Mucosa of descending colon (tissue), 3 donors: ENCODE measurements at regions not wholly inside any gene's neighbourhood (a gene's known extent, or its start where the extent isn't known, plus 50 kb on each side); places are given as distances from the start of the nearest gene placed in this dataset.

Experiments
- ATAC-seq: fragments of 200-7000 bp; cut with Tn5 transposase; one replicate; pipeline ENCODE4 v1.9.1; 2020; ENCODE audit warnings: mild to moderate bottlenecking, moderate library complexity
- DNase-seq, 3 donors: peaks; one replicate each; pipeline ENCODE4 v3.0.0-alpha.2; 2020
- H3K36me3 ChIP-seq: fragments of 200-600 bp; one replicate; pipeline ENCODE4 v1.8.0; 2021; ENCODE audit warnings: low read depth, mild to moderate bottlenecking
- H3K4me1 ChIP-seq: fragments of 200-600 bp; one replicate; pipeline ENCODE4 v1.8.0; 2021; ENCODE audit warnings: low read depth, mild to moderate bottlenecking
- H3K4me3 ChIP-seq: fragments of 200-600 bp; one replicate; pipeline ENCODE4 v1.8.0; 2021; ENCODE audit warnings: mild to moderate bottlenecking
- H3K9me3 ChIP-seq: fragments of 200-600 bp; one replicate; pipeline ENCODE4 v1.8.0; 2021; ENCODE audit warnings: mild to moderate bottlenecking
- intact Hi-C, 2 donors: fragments of 100-400 bp; cut with DNase I in 1 of 2; cut with micrococcal nuclease in 1 of 2; formaldehyde crosslinking; loops; one replicate each; pipeline versions ENCODE4 v1.11.0 to v1.11.1; 2022; cut with DNase I, micrococcal nuclease
- TF ChIP-seq, protein P1 (sequence below): fragments of 200-600 bp; IDR thresholded peaks from one replicate; pipeline ENCODE4 v1.8.0; 2022; ENCODE audit warnings: antibody characterized with exemption, mild to moderate bottlenecking
- donor health status: DM: no; HTN: no; CAD: no; lungs with moderate emphysema.
- donor health status: DM: no; HTN: no; CAD: no.
- donor health status: DM: no; HTN: yes; CAD: no.

DNA sequence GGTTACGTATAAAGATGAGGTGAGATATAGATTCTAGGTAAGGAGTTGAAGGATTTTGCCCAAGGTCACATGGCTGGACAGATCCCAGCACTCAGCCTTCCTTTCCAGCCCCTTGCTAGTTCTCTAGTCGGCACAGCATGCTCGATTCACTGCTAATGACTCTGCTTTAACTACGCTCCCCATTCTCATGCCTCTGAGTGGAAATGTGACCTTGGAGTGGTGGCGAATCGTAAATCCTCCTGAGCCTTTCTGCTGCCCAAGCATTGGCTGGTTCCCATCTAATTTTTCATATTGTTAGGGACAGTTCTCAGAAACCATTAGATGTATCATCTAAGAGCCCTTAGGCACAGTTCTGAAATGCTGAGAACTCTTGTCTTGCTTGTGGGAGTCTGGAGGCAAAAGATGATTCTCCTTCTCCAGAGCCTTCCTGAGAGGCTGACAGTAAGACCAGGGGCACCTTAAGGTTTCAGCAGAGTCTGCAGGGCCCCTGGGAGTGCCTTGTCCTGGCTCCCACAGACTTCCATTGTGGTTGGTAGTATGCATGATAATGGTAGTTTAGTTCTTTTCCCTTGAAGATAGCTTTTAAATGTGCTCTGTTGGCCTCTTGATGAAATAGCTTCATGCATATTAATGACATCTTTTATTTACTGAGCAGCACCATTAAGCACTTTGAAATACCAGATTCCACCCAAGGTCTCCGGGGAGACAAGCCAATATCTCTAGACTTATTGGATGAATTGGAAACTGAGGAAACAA lies 377.8 kb upstream of the SLC14A2 start:
- no peaks in the 10 kb centered on the region for H3K36me3 ChIP-seq
- TF ChIP-seq, protein P1, sequence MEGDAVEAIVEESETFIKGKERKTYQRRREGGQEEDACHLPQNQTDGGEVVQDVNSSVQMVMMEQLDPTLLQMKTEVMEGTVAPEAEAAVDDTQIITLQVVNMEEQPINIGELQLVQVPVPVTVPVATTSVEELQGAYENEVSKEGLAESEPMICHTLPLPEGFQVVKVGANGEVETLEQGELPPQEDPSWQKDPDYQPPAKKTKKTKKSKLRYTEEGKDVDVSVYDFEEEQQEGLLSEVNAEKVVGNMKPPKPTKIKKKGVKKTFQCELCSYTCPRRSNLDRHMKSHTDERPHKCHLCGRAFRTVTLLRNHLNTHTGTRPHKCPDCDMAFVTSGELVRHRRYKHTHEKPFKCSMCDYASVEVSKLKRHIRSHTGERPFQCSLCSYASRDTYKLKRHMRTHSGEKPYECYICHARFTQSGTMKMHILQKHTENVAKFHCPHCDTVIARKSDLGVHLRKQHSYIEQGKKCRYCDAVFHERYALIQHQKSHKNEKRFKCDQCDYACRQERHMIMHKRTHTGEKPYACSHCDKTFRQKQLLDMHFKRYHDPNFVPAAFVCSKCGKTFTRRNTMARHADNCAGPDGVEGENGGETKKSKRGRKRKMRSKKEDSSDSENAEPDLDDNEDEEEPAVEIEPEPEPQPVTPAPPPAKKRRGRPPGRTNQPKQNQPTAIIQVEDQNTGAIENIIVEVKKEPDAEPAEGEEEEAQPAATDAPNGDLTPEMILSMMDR, result no peak
- ATAC-seq, result no peak
- no peaks in the 10 kb centered on the region for H3K4me1 ChIP-seq
- H3K9me3 ChIP-seq, result no peaks in the 10 kb centered on the region
- intact Hi-C loops, result no loop called here
- DNase-seq, result no peak
- no peak overlapping the region for H3K4me3 ChIP-seq

DNA sequence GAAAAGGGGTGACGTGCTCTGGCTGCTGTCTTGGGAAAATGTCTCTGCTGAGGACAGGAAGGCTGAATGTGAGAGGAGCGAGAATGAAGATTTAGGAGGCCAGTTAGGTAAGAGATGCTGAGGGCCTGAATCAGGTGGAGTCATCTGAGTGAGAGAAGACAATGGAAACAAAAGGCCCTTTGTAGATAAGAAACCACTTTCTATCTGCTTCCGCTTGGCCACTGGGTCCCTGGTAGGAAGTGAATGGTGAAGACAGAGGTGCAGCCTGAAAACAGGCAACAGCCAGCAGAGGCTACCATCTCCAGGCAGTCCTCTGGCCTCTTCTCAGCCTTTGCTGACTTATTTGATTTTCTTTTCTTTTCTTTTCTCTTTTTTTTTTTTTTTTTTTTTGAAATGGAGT lies 374.0 kb upstream of the SLC14A2 start:
- TF ChIP-seq, protein P1, result no peak
- Histone ChIP-seq H3K4me3 (no peak overlapping the region), H3K36me3 (no peaks in the 10 kb centered on the region), H3K4me1 (no peaks in the 10 kb centered on the region), H3K9me3 (no peaks in the 10 kb centered on the region)
- intact Hi-C loops, result no loop called here
- ATAC-seq (no peak), DNase-seq (no peak)

DNA sequence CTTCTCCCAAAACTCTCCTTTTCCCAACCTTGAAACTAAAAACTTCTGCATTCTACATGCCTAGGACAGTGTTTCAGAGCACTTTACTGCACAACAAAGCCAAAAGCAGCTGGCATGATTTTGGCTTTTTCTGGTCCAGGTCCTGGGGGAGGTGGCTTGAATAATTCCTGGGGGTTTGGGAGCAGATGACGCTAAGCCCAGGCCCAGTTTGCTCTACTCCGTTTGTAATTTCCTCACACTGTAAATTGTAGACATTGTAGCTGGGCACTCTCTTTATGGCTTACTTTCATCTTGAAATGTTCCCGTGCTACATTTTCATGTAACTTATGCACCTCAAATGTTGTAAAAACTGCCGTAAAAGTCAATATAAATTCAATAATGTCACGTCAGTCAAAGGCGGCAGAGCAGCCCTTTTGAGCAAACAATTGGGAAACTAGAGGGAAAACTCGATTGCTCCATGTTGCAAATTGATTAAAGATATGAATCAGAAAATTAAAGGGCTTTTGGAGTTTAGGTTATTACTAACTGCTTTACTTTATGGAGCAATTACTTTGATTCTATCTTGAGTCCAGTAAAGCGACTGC lies 373.2 kb upstream of the SLC14A2 start:
- TF ChIP-seq, protein P1, result no peak
- ATAC-seq, result peak; percentile 21
- Histone ChIP-seq H3K4me1 (no peaks in the 10 kb centered on the region), H3K36me3 (no peaks in the 10 kb centered on the region), H3K9me3 (no peaks in the 10 kb centered on the region), H3K4me3 (no peak overlapping the region)
- intact Hi-C loops, result no loop called here
- no peak for DNase-seq

DNA sequence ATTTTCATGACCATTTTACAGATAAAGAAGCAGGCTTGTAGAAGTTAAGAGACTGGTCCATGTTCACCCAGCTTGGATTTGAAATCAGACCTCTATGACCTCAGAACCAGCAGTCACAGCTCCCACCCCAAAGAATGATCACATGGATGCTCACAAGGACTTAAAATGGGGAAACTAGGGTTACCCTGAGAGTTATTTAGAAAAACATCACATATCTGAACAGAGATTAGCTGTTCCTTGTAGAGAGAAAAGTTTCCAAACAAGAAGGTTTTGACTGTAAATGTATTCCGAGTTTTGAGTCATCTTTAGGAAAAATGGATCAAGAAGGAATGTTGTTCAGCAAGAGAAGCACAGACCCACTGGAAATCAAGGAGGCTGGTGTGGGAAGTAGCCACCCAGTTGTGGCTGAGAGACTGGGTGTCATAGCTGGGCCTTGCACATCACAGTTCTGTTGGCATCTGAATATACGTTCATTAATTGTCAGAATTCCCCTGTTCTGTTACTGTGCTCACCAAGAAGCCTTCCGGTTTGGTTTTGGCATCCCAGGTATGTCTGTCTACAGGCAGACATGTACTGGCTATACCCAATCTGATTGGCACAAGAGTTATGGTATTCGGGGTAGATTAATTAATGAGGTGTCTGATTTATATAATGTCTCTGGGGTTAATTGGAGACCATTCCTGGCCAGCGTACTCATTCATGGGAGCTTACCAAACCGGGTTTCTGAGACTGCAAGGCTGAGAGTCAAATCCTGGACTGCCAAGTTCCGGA lies 371.8 kb upstream of the SLC14A2 start:
- no peaks in the 10 kb centered on the region for H3K36me3 ChIP-seq
- ATAC-seq (peak; percentile 13), DNase-seq (no peak)
- no peak overlapping the region for H3K4me3 ChIP-seq
- no peaks in the 10 kb centered on the region for H3K4me1 ChIP-seq
- intact Hi-C loops, result no loop called here
- TF ChIP-seq, protein P1, result no peak
- H3K9me3 ChIP-seq, result no peaks in the 10 kb centered on the region

DNA sequence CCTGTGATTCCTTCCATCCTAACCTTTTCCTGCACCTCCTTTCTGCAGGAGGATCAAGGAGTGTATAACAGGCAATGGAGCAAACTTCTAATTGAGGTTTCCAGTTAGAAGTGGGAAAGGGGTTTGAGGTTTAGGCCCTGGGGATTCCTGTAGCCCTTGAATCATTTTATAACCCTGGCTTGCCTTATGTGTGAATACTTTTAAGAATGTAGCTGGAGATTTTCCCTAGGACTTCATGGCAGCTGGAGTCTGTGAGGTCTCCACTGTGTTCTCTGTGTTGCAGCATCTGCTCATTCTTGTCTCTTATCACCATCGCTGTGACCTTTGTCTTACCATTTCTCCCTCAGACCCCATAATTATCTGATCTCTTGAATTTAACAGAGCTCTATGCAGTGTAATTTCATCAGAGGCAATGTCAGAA lies 370.2 kb upstream of the SLC14A2 start:
- TF ChIP-seq, protein P1, result no peak
- ATAC-seq, result no peak
- intact Hi-C loops, result no loop called here
- Histone ChIP-seq H3K36me3 (no peaks in the 10 kb centered on the region), H3K9me3 (no peaks in the 10 kb centered on the region), H3K4me3 (no peak overlapping the region), H3K4me1 (no peaks in the 10 kb centered on the region)
- DNase-seq, result no peak
